DMS53 (cell line): ENCODE measurements at regions not wholly inside any gene's neighbourhood (a gene's known extent, or its start where the extent isn't known, plus 50 kb on each side); places are given as distances from the start of the nearest gene placed in this dataset.
"Not testable (repeated sequence)": the region's sequence is repeated elsewhere in the genome, so short reads cannot be mapped to it uniquely, and the experiment has no call there.

ENCODE experiments used
- DNase-seq: peaks from one replicate; lab custom pipeline; 2025; lab: John Stamatoyannopoulos, UW

DNA sequence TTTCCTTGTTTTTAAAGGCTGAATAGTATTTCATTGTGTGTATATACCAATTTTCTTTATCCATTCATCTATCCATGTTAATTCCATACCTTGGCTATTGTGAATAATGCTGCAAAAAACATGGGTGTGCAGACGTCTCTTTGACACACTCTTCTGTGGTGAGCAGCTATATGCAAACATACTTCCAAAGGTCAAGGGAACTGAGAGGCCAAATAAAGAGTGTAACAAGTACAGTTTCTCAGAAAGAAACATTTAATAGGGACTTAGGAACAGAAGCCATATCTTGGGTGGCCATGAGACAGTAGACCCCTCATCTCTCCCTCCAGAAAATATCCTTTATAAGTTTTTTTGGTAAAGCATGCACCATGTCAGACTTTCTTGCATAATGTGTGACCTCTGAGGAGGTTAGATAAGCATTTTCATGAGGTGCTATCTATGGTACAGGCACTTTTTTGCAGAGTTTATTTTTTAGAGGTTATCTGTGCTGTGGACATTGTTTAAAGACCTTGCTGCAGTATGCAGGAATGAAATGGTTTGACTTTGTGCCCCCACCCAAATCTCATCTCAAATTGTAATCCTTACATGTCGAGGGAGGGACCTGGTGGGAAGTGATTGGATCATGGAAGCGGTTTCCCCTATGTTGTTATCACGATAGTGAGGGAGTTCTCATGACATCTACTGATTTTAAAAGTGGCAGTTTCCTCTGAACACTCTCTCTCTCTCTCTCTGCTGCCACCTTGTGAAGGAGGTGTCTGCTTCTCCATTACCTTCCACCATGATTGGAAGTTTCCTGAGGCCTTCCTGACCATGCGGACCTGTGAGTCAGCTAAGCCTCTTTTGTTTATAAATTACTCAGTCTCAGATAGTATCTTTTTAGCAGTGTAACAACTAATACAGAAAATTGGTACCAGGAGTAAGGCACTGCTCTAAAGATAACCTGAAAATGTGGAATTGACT lies 1202.3 kb downstream of the GALC start:
- DNase-seq = peak; percentile 10

DNA sequence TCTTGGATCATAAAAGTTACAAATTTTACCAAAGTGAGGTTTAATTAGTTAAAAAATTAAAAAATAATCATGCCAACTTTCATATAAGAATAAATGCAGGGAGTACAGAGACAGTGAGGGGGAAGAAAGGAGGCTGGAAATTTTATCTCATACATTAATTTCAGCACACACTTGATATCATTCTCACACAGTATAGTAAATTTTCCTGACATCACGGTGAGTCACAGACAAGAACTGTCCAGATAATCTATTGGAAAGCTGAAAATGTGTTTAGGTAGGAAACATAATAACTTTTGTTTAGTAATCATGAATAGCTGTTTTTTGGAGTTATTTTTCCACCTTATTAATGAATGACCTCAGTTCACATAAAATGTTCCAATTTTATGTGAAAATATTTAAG lies 1204.8 kb downstream of the GALC start:
- no peak for DNase-seq

DNA sequence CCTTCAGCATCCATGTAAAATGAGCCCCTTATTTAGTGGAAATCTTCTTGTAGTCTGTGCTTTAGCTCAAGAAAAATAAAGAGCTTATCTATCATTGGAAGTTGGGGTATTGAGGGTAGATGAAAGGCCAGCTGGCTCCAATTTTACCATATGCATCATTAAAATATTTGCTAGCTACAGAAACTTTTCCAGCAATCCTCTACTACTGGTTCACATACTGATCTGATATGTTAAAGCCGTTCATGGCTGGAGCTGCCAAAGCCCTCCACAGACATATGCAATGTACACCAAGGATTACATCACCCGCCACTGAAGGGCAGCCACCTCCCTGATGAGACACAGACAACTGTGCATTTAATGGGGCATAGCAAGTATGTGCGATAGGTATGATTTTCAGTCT lies 1205.3 kb downstream of the GALC start:
- peak; percentile 65 for DNase-seq

DNA sequence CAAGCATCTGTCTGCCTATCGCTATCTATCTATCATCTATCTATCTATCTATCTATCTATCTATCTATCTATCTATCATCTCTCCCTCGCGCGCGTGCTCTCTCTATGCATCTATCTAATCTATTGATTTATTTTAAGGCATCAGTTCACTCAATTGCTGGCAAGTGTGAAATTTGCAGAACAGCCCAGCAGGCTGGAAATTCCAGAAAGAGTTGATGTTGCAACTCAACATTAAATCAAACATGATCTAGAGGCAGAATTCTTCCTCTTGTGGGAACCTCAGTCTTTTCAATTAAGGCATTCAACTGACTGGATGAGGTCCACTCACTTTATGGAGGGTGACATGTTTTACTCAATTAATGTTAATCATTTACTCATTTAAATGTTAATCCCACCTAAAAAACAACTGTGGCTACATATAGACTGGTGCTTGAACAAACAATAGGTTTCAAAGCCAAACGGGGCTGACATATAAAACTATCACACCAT lies 1210.8 kb downstream of the GALC start:
- no peak for DNase-seq

DNA sequence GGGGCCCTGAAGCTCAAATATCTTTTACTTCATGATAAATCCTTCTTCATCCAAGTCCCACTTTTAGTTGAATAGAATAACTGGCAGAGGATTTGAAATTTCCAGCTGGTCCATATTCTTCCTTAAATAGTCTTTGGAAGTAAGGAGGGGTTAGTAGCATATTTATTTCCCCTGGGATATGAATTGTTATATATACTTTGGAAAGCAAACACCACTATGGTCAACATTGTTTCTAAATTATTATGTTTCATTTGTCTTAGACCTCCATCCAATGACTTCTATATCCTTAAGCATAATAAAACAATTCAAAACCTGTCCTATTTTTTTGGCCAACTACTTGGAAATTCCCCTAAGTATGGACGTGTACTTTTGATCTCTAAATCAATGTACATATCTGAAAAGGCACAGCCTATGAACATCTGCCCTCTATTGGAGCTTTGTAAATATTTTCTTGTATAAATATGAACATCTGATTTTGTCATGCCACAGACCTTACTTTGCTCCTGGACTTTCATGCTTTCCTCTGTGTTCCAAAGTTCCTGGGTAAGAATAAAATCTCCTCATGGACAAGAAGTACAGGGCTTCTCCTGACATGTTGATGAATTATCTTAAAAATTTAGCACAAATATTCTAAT lies 1212.0 kb downstream of the GALC start:
- DNase-seq = peak; percentile 37

DNA sequence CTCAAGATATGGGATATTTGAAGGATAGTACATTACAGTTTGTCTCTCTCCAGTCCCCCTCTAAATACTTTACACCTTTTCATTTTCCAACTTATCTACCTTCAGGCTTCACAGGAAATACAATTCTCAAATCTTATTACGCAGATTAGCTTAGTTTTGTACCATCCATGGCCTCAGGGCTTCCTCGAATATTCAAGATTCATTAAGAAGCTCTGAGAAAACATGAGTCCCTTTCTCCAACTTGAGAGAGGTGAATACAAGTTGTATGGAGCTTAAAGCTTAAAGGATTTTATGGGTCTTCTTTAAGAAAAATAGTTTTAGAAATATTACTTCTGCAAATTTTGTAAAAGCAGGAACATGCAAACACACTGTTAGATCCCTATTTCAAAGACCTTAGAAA lies 1212.5 kb downstream of the GALC start:
- no peak for DNase-seq

DNA sequence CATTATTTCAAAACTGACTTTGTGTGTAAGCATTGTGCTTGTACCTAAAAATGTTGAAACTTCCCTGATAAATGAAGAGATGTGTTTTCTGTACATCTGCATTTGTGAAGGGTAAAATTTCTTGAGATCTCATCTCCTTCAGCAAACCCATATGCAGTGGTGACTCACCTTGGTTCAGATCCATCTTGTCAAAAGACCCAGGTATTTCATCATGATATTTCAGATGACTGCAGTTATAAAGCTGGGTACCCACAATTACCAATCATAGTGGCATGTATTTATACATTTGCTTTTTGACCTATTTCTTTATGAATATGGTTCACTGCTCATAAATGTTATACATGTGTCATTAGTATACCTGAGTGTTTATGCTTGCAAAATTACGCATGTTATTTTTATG lies 1213.6 kb downstream of the GALC start:
- no peak for DNase-seq

DNA sequence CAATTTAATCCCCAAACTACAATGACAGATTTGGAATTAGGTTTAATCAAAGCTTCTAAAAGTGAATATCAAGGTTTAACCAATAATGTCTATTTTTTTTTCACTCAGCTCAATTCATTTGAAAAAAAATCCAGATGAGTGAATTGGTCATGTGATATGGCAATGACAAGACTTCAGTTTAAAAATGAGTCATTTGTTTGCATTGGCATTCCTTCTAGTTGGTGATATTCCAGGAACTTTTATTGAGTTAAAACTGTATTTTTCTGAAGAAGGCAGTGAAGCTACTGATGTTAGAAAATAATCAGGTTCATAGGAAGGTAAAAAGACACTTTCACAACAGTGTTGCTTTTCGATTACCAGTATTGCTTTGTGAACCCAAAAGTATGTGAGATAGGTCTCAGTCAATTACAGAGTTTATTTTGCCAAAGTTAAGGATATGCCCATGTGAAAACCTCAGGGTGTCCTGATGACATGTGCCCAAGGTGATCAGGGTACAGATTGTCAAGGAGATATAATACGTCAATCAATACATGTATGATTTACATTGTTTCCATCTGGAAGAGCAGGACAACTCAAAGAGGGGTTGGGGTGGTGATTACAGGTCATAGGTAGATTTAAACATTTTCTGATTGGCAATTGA lies 1214.9 kb downstream of the GALC start:
- peak; percentile 52 for DNase-seq

DNA sequence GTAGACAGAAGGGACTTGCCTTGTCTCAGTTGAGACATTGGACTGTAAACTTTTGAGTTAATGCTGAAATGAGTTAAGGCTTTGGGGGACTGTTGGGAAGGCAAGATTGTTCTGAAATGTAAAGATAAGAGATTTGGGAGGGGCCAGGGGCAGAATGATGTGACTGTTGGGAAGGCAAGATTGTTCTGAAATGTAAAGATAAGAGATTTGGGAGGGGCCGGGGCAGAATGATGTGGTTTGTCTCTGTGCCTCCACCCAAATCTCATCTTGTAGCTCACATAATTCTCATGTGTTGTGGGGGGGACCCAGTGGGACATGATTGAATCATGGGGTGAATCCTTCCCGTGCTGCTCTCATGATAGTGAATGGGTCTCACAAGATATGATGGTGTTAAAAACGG lies 1217.1 kb downstream of the GALC start:
- not testable (repeated sequence) for DNase-seq

DNA sequence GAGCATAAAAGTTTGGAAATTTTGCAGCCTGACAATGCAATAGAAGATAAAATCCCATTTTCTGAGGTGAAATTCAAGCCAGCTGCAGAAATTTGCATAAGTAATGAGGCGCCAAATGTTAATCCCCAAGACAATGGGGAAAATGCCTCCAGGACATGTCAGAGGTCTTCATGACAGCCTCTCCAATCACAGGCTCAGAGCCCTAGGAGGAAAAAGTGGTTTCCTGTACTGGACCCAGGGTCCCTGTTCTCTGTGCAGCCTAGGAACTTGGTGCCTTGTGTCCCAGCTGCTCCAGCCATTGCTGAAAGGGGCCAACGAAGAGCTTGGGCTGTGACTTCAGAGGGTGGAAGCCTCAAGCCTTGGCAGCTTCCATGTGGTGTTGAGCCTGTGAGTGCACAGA lies 1218.1 kb downstream of the GALC start:
- no peak for DNase-seq

DNA sequence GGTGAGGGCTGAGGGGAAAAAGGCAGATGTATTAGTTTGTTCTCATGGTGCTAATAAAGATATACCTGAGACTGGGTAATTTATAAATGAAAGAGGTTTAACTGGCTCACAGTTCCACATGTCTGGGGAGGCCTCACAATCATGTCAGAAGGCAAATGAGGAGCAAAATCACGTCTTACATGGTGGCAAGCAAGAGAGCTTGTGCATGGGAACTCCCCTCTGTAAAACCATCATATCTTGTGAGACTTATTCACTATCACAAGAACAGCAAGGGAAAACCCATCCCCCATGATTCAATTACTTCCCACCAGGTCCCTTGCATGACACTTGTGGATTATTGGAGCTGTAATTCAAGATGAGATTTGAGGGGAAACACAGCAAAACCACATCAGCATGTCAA lies 1220.9 kb downstream of the GALC start:
- no peak for DNase-seq

DNA sequence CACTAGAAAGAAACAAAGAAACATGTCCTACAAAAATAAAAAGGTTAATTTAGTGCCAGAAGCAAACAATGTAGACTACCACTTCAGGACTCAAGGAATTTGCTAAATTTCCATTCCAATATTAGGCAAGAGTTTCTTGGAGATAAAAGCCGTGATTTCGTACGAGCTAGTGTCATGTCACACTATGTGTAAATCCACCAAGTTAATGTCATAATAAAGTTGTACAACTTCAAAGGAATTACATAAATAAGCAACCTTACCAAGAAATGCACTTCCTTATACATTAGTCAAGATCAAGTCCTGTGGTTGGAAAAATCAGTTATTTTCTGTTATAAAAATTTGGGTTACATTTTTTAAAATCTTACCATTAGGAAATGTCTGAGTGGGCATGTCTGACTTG lies 1222.8 kb downstream of the GALC start:
- no peak for DNase-seq

DNA sequence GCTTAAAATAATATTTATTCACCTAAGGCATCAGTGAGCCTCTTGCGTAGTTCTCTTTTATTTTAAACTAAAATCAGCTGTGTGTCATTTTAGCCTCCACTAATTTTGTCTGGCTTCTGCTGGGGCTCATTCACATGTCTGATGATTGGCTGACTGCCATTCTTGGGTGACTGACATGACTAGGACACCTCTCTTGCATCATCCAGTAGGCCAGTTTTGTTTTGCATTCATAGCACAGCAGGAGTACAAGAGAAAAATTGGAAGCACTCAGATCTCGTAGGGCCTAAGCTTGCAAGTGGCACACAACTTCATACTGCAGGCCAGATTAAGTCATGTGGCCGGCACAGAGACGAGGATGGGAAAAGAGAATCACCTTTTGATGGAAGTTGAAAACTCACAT lies 1226.5 kb downstream of the GALC start:
- DNase-seq = no peak

DNA sequence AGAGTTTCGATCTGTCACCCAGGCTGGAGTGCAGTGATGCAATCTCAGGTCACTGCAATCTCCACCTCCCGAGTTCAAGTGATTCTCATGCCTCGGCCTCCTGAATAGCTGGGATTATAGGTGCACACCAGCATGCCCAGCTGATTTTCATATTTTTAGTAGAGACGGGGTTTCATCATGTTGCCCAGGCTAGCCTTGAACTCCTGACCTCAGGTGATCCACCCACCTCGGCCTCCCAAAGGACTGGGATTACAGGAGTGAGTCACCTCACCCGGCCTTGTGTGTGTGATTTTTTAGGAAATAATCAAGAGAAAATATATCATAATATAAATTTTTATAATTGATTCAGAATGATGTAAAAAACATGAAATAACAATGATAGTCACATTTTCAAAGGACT lies 1231.4 kb downstream of the GALC start:
- DNase-seq = no peak

DNA sequence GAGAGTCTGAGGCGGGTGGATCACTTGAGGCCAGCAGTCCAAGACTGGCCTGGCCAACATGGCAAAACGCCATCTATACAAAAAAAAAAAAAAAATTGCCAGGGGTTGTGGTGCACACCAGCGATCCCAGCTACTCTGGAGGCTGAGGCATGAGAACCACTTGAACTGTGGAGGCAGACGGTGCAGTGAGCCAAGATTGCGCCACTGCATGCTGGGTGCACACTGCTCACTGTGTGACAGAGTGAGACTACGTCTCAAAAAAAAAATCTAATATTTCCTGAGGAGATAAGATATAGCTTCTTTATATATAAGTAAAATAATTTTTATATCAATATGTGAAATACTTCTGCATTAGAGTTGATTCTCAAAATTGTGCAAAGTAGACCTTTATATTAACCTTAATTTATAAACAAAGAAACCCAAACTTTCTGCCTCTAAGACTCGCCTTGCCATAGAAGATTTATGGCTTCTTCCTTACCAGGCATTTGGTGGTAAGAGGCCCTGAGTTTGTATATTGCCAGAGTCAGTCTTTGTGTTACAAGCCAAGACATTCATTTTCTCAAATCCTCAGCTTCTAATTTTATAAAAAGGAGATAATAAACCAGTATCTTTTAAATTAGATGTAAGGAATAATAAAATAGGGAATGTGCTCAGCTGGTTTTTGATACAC lies 1226.7 kb downstream of the FLRT2 start:
- no peak for DNase-seq

DNA sequence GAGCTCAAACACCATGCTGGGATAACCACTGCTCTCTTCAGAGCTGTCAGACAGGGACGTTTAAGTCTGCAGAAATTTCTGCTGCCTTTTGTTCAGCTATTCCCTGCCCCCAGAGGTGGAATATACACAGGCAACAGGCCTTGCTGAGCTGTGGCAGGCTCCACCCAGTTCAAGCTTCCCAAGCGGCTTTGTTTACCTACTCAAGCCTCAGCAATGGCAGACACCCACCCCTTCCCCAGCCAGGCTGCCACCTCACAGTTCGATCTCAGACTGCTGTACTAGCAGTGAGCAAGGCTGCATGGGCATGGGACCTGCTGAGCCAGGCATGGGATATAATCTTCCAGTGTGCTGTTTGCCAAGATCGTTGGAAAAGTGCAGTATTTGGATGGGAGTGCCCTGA lies 1220.5 kb downstream of the FLRT2 start:
- not testable (repeated sequence) for DNase-seq

DNA sequence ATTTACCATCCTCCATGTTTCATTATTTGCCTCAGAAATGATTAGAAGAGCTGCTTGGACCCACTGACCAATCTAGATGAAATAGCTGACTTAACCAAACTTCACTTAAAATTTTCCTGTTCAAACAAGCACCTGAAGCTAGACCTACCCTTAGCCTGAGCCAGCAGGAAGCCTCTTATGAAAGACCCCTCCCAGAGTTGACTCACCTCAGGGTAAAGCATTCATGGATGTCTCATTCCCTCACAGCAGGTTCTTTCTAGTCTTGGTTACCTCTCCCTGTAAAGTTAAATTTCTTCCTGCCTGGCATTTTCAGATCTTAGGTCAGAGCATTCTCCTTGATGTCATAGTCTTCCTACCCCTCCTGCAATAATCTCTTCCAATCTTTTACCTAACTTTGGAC lies 1209.8 kb downstream of the FLRT2 start:
- no peak for DNase-seq

DNA sequence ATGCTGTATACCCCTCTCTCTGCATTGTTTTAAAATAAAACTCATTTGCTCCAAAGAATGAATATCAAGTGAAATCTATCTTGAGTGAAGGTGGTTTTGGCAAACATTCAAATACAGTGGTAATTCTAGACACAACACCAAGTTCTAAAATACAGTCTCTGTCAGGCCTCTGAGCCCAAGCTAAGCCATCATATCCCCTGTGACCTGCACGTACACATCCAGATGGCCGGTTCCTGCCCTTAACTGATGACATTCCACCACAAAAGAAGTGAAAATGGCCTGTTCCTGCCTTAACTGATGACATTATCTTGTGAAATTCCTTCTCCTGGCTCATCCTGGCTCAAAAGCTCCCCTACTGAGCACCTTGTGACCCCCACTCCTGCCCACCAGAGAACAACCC lies 1201.5 kb downstream of the FLRT2 start:
- not testable (repeated sequence) for DNase-seq

DNA sequence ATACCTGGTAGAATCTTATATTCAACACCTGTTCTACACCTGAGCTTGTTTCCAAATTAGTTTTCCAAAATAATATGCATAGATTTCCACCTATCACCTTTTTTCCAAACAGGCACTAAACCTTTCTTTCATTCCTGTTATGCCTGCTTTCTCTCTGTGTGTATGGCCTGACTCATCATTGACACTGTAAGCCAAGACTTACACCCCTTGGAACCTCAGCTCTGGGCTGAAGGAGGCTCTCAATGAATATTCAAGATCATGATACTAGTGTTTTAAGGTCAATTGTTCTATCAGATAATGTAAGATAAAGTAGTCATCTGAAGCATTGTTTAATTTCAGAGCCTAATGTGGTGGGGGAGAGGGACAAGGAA lies 1193.3 kb downstream of the FLRT2 start:
- peak; percentile 54 for DNase-seq

DNA sequence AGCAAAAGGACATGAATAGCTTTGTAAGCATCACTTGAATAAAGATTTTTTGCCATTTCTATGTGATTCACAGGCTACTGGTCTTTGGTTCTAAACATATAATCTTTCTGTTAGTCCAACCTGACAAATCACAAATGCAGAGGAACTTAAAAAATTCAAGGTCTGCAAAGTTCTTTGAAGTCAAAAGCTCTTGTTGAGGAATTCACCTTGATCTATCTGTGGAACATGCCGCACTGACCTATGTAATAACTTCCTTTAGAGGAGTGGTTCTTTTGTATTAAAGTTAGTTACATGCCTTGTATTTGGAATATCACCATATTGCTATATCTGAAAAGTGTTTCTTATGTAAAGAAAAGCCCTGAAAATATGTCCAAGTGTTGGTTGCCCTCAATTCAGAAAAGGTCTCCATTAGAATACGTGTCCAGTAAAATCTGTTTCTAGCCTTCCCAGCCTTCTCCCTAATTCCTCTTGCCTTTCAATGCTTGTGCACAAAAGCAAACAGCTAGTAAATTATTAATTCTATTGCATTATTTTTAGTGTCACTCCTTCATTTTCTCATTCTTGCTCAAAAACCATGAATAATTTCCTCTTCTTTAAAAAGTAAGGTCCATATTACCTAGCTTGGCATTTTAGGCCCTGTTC lies 1192.8 kb downstream of the FLRT2 start:
- DNase-seq = peak; percentile 22

DNA sequence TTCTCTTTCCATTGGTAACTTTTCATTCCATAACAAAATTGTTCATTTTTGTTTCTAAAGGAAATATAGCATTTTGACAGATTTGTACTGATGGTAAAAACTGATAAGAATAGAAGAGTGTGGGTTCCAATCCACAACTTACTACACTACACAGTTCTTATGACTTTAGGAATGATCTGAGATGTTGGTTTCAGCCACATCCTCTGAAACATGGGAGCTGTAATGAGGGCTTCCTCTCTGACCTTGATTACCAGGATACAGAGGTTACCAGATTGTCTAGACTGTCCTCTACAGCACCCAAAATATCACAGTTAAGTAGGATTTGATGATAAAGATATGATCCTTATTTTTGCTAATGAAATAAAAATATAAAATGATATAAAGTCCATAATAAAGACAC lies 1184.6 kb downstream of the FLRT2 start:
- no peak for DNase-seq

DNA sequence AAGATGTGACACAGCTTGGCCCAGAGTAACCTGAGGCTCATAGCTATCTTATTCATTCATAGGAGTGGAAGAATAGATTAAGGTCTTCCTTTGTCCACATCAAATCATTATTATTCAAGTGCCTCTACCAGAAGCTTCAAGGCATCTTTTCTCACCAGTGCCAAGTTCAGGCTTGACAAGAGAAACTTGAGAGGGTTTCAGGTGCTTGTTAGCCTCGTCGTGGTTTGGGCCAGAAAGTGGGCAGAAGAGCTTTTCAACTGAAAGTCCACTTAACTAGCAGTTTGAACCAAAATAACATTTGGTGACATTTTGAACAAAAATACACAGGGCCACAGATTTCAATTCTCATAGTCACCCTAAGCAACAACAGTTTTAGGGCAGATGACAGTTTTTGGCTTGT lies 1184.2 kb downstream of the FLRT2 start:
- DNase-seq = no peak
